ENCODE measurements at regions not wholly inside any gene's neighbourhood (a gene's known extent, or its start where the extent isn't known, plus 50 kb on each side); places are given as distances from the start of the nearest gene placed in this dataset.

DNA sequence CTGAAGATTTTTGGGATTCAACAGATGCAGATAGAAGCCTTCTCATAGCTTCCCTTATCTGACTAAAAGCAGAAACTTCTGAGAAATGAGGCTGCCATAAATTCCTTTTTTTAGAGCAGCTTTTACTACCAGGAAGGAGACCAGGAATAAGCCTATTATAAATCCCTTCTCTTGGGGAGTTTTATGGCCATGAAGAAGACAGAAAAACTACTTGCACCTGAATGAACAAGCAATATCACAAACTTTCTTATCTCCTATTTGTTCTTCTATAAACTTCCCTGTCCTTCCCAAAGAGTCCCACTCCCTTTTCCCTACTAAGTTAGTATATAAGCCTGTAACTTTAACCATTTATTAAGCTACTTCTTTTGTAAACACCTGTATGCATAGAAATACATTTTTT lies 603.1 kb downstream of the NSUN3 start:
- TF ChIP-seq ZIC2 (tag by site-specific recombination; IDR thresholded peaks at IDR 0.05) (no peak), ZNF121 (tag by site-specific recombination; IDR thresholded peaks at IDR 0.05) (no peak), TRIM28 (IDR thresholded peaks at IDR 0.05; ENCODE audit: borderline replicate concordance, low read length) (no peak), ZNF830 (tag by site-specific recombination; IDR thresholded peaks at IDR 0.05; ENCODE audit: low read depth) (no peak), ZNF561 (tag by site-specific recombination; IDR thresholded peaks at IDR 0.05; ENCODE audit: borderline replicate concordance) (no peak), ZNF169 (tag by site-specific recombination; IDR thresholded peaks at IDR 0.05) (no peak), ZBTB1 (tag by site-specific recombination; IDR thresholded peaks at IDR 0.05) (no peak)
- TF ChIP-seq, protein P1, sequence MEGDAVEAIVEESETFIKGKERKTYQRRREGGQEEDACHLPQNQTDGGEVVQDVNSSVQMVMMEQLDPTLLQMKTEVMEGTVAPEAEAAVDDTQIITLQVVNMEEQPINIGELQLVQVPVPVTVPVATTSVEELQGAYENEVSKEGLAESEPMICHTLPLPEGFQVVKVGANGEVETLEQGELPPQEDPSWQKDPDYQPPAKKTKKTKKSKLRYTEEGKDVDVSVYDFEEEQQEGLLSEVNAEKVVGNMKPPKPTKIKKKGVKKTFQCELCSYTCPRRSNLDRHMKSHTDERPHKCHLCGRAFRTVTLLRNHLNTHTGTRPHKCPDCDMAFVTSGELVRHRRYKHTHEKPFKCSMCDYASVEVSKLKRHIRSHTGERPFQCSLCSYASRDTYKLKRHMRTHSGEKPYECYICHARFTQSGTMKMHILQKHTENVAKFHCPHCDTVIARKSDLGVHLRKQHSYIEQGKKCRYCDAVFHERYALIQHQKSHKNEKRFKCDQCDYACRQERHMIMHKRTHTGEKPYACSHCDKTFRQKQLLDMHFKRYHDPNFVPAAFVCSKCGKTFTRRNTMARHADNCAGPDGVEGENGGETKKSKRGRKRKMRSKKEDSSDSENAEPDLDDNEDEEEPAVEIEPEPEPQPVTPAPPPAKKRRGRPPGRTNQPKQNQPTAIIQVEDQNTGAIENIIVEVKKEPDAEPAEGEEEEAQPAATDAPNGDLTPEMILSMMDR (tag by site-specific recombination; IDR thresholded peaks at IDR 0.05): no peak
- TF ChIP-seq, protein P2, sequence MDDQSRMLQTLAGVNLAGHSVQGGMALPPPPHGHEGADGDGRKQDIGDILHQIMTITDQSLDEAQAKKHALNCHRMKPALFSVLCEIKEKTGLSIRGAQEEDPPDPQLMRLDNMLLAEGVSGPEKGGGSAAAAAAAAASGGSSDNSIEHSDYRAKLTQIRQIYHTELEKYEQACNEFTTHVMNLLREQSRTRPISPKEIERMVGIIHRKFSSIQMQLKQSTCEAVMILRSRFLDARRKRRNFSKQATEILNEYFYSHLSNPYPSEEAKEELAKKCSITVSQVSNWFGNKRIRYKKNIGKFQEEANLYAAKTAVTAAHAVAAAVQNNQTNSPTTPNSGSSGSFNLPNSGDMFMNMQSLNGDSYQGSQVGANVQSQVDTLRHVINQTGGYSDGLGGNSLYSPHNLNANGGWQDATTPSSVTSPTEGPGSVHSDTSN (CRISPR knock-in tag; IDR thresholded peaks at IDR 0.05): no peak
- TF ChIP-seq, protein P3, sequence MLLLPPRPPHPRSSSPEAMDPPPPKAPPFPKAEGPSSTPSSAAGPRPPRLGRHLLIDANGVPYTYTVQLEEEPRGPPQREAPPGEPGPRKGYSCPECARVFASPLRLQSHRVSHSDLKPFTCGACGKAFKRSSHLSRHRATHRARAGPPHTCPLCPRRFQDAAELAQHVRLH (tag by site-specific recombination; IDR thresholded peaks at IDR 0.05): no peak
- TF ChIP-seq, protein P4, sequence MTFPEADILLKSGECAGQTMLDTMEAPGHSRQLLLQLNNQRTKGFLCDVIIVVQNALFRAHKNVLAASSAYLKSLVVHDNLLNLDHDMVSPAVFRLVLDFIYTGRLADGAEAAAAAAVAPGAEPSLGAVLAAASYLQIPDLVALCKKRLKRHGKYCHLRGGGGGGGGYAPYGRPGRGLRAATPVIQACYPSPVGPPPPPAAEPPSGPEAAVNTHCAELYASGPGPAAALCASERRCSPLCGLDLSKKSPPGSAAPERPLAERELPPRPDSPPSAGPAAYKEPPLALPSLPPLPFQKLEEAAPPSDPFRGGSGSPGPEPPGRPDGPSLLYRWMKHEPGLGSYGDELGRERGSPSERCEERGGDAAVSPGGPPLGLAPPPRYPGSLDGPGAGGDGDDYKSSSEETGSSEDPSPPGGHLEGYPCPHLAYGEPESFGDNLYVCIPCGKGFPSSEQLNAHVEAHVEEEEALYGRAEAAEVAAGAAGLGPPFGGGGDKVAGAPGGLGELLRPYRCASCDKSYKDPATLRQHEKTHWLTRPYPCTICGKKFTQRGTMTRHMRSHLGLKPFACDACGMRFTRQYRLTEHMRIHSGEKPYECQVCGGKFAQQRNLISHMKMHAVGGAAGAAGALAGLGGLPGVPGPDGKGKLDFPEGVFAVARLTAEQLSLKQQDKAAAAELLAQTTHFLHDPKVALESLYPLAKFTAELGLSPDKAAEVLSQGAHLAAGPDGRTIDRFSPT (tag by site-specific recombination; IDR thresholded peaks at IDR 0.05): no peak

Data from HEK293 (cell line).